H1 (cell line): ENCODE measurements at regions not wholly inside any gene's neighbourhood (a gene's known extent, or its start where the extent isn't known, plus 50 kb on each side); places are given as distances from the start of the nearest gene placed in this dataset.

Experiments used
- BRCA1 ChIP-seq: IDR thresholded peaks from 2 replicates; pipeline ENCODE4 v1.6.1; 2012; ENCODE audit warnings: low read depth, low read length, improper control_type of control experiment
- HDAC6 ChIP-seq: IDR thresholded peaks from one replicate; pipeline ENCODE4 v1.7.1; 2012; ENCODE audit warnings: low read depth, mild to moderate bottlenecking, inconsistent platforms, low read length, moderate library complexity
- TF ChIP-seq, protein P1 (sequence below), 3 experiments: IDR thresholded peaks; 1 replicate in 2 of 3; 2 replicates in 1 of 3; pipeline versions ENCODE4 v1.5.1 to v1.6.1; 2011; ENCODE audit warnings: low read length in 3 of 3, mild to moderate bottlenecking in 3 of 3, inconsistent platforms in 2 of 3, low read depth in 1 of 3, moderate library complexity in 1 of 3; ENCODE audit not compliant: insufficient read depth in 1 of 3; ENCODE audit errors: control extremely low read depth in 1 of 3

DNA sequence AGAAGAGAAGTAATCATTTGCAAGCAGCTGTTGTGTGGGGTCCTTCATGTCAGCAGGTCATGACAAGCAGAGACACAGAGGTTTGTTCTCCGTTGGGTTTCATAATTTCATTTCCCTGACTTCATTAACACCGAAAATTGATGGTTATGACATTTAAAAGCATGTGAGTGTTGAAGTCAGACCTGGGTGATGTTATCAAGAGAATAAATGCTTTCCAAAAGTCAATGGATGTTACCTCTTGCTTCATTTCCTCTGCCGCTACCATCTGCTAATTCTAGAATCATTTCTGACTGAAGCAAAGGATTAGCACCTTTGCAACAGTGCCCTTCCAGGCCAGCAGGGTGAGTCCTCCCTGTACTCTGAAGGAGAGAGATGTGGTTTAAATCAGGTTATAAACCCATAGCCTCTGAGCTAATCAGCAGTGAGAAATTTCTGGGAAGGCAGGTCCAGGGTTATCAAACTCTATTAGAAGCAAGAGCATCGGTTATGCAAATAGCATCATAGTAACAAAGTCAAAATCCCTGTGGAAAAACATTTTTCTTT lies 446.2 kb downstream of the PIK3C3 start:
- no peak for TF ChIP-seq BRCA1
- TF ChIP-seq, protein P1, sequence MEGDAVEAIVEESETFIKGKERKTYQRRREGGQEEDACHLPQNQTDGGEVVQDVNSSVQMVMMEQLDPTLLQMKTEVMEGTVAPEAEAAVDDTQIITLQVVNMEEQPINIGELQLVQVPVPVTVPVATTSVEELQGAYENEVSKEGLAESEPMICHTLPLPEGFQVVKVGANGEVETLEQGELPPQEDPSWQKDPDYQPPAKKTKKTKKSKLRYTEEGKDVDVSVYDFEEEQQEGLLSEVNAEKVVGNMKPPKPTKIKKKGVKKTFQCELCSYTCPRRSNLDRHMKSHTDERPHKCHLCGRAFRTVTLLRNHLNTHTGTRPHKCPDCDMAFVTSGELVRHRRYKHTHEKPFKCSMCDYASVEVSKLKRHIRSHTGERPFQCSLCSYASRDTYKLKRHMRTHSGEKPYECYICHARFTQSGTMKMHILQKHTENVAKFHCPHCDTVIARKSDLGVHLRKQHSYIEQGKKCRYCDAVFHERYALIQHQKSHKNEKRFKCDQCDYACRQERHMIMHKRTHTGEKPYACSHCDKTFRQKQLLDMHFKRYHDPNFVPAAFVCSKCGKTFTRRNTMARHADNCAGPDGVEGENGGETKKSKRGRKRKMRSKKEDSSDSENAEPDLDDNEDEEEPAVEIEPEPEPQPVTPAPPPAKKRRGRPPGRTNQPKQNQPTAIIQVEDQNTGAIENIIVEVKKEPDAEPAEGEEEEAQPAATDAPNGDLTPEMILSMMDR (IDR thresholded peaks at IDR 0.05; ENCODE audit: control extremely low read depth in 1 of 3, insufficient read depth in 1 of 3, low read depth in 1 of 3, low read length in 3 of 3), result peak in 2 of 3 experiments; percentile 35 to 59; a peak in 2 of 4 replicates
- TF ChIP-seq HDAC6, result no peak
